CD4-positive, alpha-beta T cell (primary cell): ENCODE measurements at regions not wholly inside any gene's neighbourhood (a gene's known extent, or its start where the extent isn't known, plus 50 kb on each side); places are given as distances from the start of the nearest gene placed in this dataset.

Experiments used
- ATAC-seq: fragments of 200-7000 bp; cut with Tn5 transposase; one replicate; pipeline ENCODE4 v1.10.0; 2022; ENCODE audit warnings: mild to moderate bottlenecking; ENCODE audit not compliant: poor library complexity
- CTCF ChIA-PET: fragments of 350-600 bp; sonication (Branson Sonifier 250); formaldehyde crosslinking; loops from one replicate; lab custom pipeline; 2021; ENCODE audit warnings: antibody characterized with exemption, inconsistent platforms; lab: Charles Lee
- POLR2A ChIA-PET: fragments of 350-600 bp; sonication (Branson Sonifier 250); formaldehyde crosslinking; loops from one replicate; lab custom pipeline; 2021; ENCODE audit warnings: antibody characterized with exemption, inconsistent platforms; lab: Charles Lee
- DNase-seq, 14 experiments: peaks; one replicate each; pipeline ENCODE4 v3.0.0-alpha.2; 2013 to 2020; ENCODE audit warnings: mixed read lengths in 2 of 14
- H3K27ac ChIP-seq, 2 donors: one replicate each; pipeline versions ENCODE4 v1.5.1 to v1.7.0; 2013; ENCODE audit warnings: low read length in 2 of 2, low read depth in 1 of 2, mild to moderate bottlenecking in 1 of 2
- H3K27me3 ChIP-seq, 2 experiments: 1 replicate in 1 of 2; 2 replicates in 1 of 2; pipeline versions ENCODE4 v1.6.1 to v1.7.0; 2013; ENCODE audit warnings: low read length in 2 of 2, control low read depth in 1 of 2, mild to moderate bottlenecking in 1 of 2, moderate library complexity in 1 of 2; ENCODE audit not compliant: insufficient read depth in 2 of 2, control insufficient read depth in 1 of 2
- H3K36me3 ChIP-seq: one replicate; pipeline ENCODE4 v1.6.1; 2013; ENCODE audit warnings: low read length, control low read depth; ENCODE audit not compliant: insufficient read depth
- H3K4me1 ChIP-seq: one replicate; pipeline ENCODE4 v1.6.1; 2013; ENCODE audit warnings: low read length, control low read depth; ENCODE audit not compliant: insufficient read depth
- H3K4me3 ChIP-seq: one replicate; pipeline ENCODE4 v1.5.1; 2013; ENCODE audit warnings: mild to moderate bottlenecking, low read length, moderate library complexity
- H3K9me3 ChIP-seq, 2 experiments: 1 replicate in 1 of 2; 2 replicates in 1 of 2; pipeline versions ENCODE4 v1.6.1 to v1.7.0; 2013; ENCODE audit warnings: low read length in 2 of 2, mild to moderate bottlenecking in 2 of 2, control low read depth in 1 of 2, moderate library complexity in 1 of 2; ENCODE audit not compliant: control insufficient read depth in 1 of 2, insufficient read depth in 1 of 2
- H3K27ac Mint-ChIP-seq: one replicate; pipeline ENCODE4 v1.8.0; 2020; ENCODE audit warnings: mixed read lengths
- H3K27me3 Mint-ChIP-seq: one replicate; pipeline ENCODE4 v1.8.0; 2021; ENCODE audit warnings: mixed read lengths
- H3K36me3 Mint-ChIP-seq: one replicate; pipeline ENCODE4 v1.8.0; 2021; ENCODE audit warnings: low read depth, mixed read lengths
- H3K4me1 Mint-ChIP-seq: one replicate; pipeline ENCODE4 v1.8.0; 2021; ENCODE audit warnings: low read depth, mixed read lengths
- H3K4me3 Mint-ChIP-seq: one replicate; pipeline ENCODE4 v1.8.0; 2020; ENCODE audit warnings: mild to moderate bottlenecking, mixed read lengths
- H3K9me3 Mint-ChIP-seq: one replicate; pipeline ENCODE4 v1.8.0; 2020; ENCODE audit warnings: mixed read lengths
- intact Hi-C, 2 experiments: fragments of 100-400 bp; cut with DNase I in 1 of 2; cut with micrococcal nuclease in 1 of 2; formaldehyde crosslinking; loops; one replicate each; pipeline versions ENCODE4 v1.15.1 to v1.9.0; 2023 to 2025; cut with DNase I, micrococcal nuclease
- TF ChIP-seq, protein P1 (sequence below): fragments of 200-600 bp; IDR thresholded peaks from one replicate; pipeline ENCODE4 v1.8.0; 2022; ENCODE audit warnings: antibody characterized with exemption, mild to moderate bottlenecking

DNA sequence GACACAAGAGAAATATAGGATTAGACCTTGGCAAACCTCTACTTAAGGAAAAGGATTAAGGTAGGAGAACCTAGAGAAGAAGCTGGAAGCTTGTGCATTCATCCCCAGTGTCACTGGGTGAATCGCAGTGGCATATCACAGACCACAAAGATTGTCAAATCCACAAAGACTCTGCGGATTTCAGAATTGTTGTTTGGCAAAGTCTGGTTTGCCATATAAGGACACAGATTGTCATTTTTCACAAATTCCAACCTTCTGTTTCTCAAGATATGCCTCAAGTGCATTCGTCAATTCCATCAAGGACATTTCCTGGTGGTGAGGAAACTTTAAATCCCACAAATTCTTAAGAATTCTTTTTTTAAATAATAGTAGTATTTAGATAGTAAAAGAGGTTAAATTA, 395.1 kb upstream of the PAPPA start:
- H3K36me3 ChIP-seq, result no peaks in the 10 kb centered on the region
- no peak overlapping the region for H3K27ac ChIP-seq
- no peak for DNase-seq
- Mint-ChIP-seq H3K27ac (no peak overlapping the region), H3K9me3 (no peaks in the 10 kb centered on the region), H3K4me1 (no peaks in the 10 kb centered on the region), H3K4me3 (no peak overlapping the region), H3K36me3 (no peaks in the 10 kb centered on the region), H3K27me3 (no peaks in the 10 kb centered on the region)
- ChIA-PET POLR2A (no interaction called here), CTCF (no interaction called here)
- H3K27me3 ChIP-seq, result no peaks in the 10 kb centered on the region
- ATAC-seq, result no peak
- no peaks in the 10 kb centered on the region for H3K4me1 ChIP-seq
- no peaks in the 10 kb centered on the region for H3K9me3 ChIP-seq
- TF ChIP-seq, protein P1, sequence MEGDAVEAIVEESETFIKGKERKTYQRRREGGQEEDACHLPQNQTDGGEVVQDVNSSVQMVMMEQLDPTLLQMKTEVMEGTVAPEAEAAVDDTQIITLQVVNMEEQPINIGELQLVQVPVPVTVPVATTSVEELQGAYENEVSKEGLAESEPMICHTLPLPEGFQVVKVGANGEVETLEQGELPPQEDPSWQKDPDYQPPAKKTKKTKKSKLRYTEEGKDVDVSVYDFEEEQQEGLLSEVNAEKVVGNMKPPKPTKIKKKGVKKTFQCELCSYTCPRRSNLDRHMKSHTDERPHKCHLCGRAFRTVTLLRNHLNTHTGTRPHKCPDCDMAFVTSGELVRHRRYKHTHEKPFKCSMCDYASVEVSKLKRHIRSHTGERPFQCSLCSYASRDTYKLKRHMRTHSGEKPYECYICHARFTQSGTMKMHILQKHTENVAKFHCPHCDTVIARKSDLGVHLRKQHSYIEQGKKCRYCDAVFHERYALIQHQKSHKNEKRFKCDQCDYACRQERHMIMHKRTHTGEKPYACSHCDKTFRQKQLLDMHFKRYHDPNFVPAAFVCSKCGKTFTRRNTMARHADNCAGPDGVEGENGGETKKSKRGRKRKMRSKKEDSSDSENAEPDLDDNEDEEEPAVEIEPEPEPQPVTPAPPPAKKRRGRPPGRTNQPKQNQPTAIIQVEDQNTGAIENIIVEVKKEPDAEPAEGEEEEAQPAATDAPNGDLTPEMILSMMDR, result no peak
- H3K4me3 ChIP-seq, result no peak overlapping the region
- intact Hi-C loops, result no loop called here

DNA sequence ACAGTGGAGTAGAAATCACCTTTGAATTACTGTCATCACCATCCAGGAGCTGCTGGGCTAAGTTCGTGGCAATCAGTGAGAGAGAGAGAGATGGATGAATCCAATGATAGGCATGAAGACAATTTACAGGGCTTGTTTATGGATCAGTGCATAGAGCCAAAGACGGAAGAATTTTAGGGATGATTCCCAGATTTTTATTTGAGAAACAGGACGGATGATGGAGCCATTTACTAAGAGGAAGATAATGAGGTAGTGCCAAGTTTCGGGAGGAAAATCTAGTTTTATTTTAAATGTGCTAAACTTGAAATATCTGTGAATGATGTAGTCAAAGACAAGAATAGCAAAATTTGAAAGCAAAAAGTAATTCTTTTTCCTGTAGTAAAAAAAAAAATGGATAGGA, 394.2 kb upstream of the PAPPA start:
- CTCF ChIA-PET, result no interaction called here
- no peaks in the 10 kb centered on the region for H3K27me3 Mint-ChIP-seq
- ATAC-seq, result no peak
- Histone ChIP-seq H3K4me3 (no peak overlapping the region), H3K9me3 (no peaks in the 10 kb centered on the region), H3K27ac (no peak overlapping the region), H3K4me1 (no peaks in the 10 kb centered on the region), H3K36me3 (no peaks in the 10 kb centered on the region), H3K27me3 (no peaks in the 10 kb centered on the region)
- H3K4me1 Mint-ChIP-seq, result no peaks in the 10 kb centered on the region
- TF ChIP-seq, protein P1, result no peak
- intact Hi-C loops, result no loop called here
- DNase-seq, result no peak
- H3K36me3 Mint-ChIP-seq, result no peaks in the 10 kb centered on the region
- H3K4me3 Mint-ChIP-seq, result no peak overlapping the region
- POLR2A ChIA-PET, result no interaction called here
- no peaks in the 10 kb centered on the region for H3K9me3 Mint-ChIP-seq
- no peak overlapping the region for H3K27ac Mint-ChIP-seq

DNA sequence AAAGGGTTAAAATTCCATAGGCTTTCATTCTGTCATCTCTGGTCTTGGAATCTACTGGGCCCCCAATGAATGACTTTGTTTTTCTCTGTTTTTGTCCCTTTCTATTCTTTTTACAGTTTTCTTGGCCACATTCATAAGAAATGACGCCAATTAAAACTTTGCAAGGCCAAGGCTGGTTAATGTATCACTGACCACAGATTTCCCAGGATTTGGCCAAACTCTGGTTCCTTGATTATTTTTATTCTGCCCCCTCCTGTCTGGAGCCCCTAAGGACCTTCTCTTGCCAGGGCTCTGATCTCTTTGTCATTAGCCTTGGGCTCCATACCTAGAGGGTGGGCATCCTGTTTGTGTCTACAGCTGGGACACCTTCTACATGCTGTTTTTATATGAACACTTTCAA, 388.9 kb upstream of the PAPPA start:
- H3K36me3 ChIP-seq, result no peaks in the 10 kb centered on the region
- Mint-ChIP-seq H3K9me3 (no peaks in the 10 kb centered on the region), H3K4me1 (no peaks in the 10 kb centered on the region), H3K27ac (no peak overlapping the region), H3K27me3 (no peaks in the 10 kb centered on the region), H3K36me3 (no peaks in the 10 kb centered on the region), H3K4me3 (no peak overlapping the region)
- no peaks in the 10 kb centered on the region for H3K27me3 ChIP-seq
- H3K4me3 ChIP-seq, result no peak overlapping the region
- H3K27ac ChIP-seq, result no peak overlapping the region
- no peak for DNase-seq
- H3K9me3 ChIP-seq, result no peaks in the 10 kb centered on the region
- ChIA-PET CTCF (no interaction called here), POLR2A (no interaction called here)
- no peaks in the 10 kb centered on the region for H3K4me1 ChIP-seq
- intact Hi-C loops, result no loop called here
- TF ChIP-seq, protein P1, result no peak
- no peak for ATAC-seq
